ENCODE measurements at regions not wholly inside any gene's neighbourhood (a gene's known extent, or its start where the extent isn't known, plus 50 kb on each side); places are given as distances from the start of the nearest gene placed in this dataset.

DNA sequence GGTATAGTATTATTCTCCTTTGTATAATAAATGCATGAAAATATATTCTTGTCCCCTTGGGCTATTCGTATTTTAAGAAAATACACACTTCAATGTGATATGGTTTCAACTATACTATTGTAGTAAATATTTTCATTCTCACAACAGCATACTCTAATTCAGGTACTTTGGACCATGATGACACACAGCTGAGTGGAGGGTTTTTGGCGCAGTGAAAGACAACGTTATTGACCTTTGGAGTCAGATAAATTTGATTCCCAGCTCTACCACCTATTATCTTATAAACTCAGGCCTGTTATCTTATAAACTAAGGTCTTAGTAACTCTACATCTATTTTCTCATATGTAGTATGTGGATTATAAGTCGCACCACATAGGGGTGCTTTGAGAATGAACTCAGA is 895.9 kb upstream of the DDX18 start:
- TF ChIP-seq EZH2 (IDR thresholded peaks at IDR 0.05; ENCODE audit: borderline replicate concordance, low read length) (no peak), CTCF (IDR thresholded peaks at IDR 0.05; ENCODE audit: low read length) (no peak)
- Histone ChIP-seq H3K4me3 (ENCODE audit: low read depth, low read length, poor library complexity, severe bottlenecking) (no peak overlapping the region), H4K20me1 (ENCODE audit: insufficient read depth, low read length) (no peaks in the 10 kb centered on the region), H3K9ac (ENCODE audit: low read length) (no peak overlapping the region), H3K36me3 (ENCODE audit: insufficient read depth, low read length) (no peaks in the 10 kb centered on the region), H3K27ac (ENCODE audit: low read depth, low read length, poor library complexity, severe bottlenecking) (no peak overlapping the region), H3K27me3 (ENCODE audit: insufficient read depth, low read length) (no peaks in the 10 kb centered on the region), H3K79me2 (ENCODE audit: insufficient read depth, low read length) (no peaks in the 10 kb centered on the region), H2AFZ (ENCODE audit: low read length) (no peak overlapping the region), H3K9me3 (ENCODE audit: low read length) (no peaks in the 10 kb centered on the region), H3F3A (ENCODE audit: insufficient read depth, low read length) (no peaks in the 10 kb centered on the region), H3K9me2 (ENCODE audit: low read depth, low read length) (no peaks in the 10 kb centered on the region), H3K4me1 (ENCODE audit: insufficient read depth, low read length, severe bottlenecking) (no peaks in the 10 kb centered on the region), H3K4me2 (ENCODE audit: low read length) (no peak overlapping the region)

GRCh38 chr2:116922414-116922813 is 892.1 kb upstream of the DDX18 start:
- Histone ChIP-seq H2AFZ (ENCODE audit: low read length) (no peak overlapping the region), H3K36me3 (ENCODE audit: insufficient read depth, low read length) (no peaks in the 10 kb centered on the region), H3K4me2 (ENCODE audit: low read length) (no peak overlapping the region), H3K4me3 (ENCODE audit: low read depth, low read length, poor library complexity, severe bottlenecking) (no peak overlapping the region), H3K9me2 (ENCODE audit: low read depth, low read length) (no peaks in the 10 kb centered on the region), H3F3A (ENCODE audit: insufficient read depth, low read length) (no peaks in the 10 kb centered on the region), H3K27ac (ENCODE audit: low read depth, low read length, poor library complexity, severe bottlenecking) (no peak overlapping the region), H3K9me3 (ENCODE audit: low read length) (no peaks in the 10 kb centered on the region), H3K79me2 (ENCODE audit: insufficient read depth, low read length) (no peaks in the 10 kb centered on the region), H4K20me1 (ENCODE audit: insufficient read depth, low read length) (no peaks in the 10 kb centered on the region), H3K27me3 (ENCODE audit: insufficient read depth, low read length) (no peaks in the 10 kb centered on the region), H3K4me1 (ENCODE audit: insufficient read depth, low read length, severe bottlenecking) (no peaks in the 10 kb centered on the region), H3K9ac (ENCODE audit: low read length) (no peak overlapping the region)
- no peak for TF ChIP-seq CTCF (IDR thresholded peaks at IDR 0.05; ENCODE audit: low read length)
- no peak for TF ChIP-seq EZH2 (IDR thresholded peaks at IDR 0.05; ENCODE audit: borderline replicate concordance, low read length)

- no peak overlapping the region for H2AFZ ChIP-seq (ENCODE audit: low read length)
- H3F3A ChIP-seq (ENCODE audit: insufficient read depth, low read length): no peaks in the 10 kb centered on the region
- no peak overlapping the region for H3K9ac ChIP-seq (ENCODE audit: low read length)
- H3K9me2 ChIP-seq (ENCODE audit: low read depth, low read length): no peaks in the 10 kb centered on the region
- no peak overlapping the region for H3K4me2 ChIP-seq (ENCODE audit: low read length)
- H3K79me2 ChIP-seq (ENCODE audit: insufficient read depth, low read length): no peaks in the 10 kb centered on the region
- no peaks in the 10 kb centered on the region for H3K27me3 ChIP-seq (ENCODE audit: insufficient read depth, low read length)
- H3K9me3 ChIP-seq (ENCODE audit: low read length): no peaks in the 10 kb centered on the region
- TF ChIP-seq CTCF (IDR thresholded peaks at IDR 0.05; ENCODE audit: low read length) (no peak), EZH2 (IDR thresholded peaks at IDR 0.05; ENCODE audit: borderline replicate concordance, low read length) (no peak)
- no peaks in the 10 kb centered on the region for H3K36me3 ChIP-seq (ENCODE audit: insufficient read depth, low read length)
- no peaks in the 10 kb centered on the region for H3K4me1 ChIP-seq (ENCODE audit: insufficient read depth, low read length, severe bottlenecking)
- H3K4me3 ChIP-seq (ENCODE audit: low read depth, low read length, poor library complexity, severe bottlenecking): no peak overlapping the region
- H3K27ac ChIP-seq (ENCODE audit: low read depth, low read length, poor library complexity, severe bottlenecking): no peak overlapping the region
- no peaks in the 10 kb centered on the region for H4K20me1 ChIP-seq (ENCODE audit: insufficient read depth, low read length)
These were observed 890.0 kb upstream of the DDX18 start for GRCh38 chr2:116924509-116924908.
